Psoas muscle (tissue), 7 donors: ENCODE measurements at regions not wholly inside any gene's neighbourhood (a gene's known extent, or its start where the extent isn't known, plus 50 kb on each side); places are given as distances from the start of the nearest gene placed in this dataset.
"Not testable (repeated sequence)": the region's sequence is repeated elsewhere in the genome, so short reads cannot be mapped to it uniquely, and the experiment has no call there.

Source experiments
- ATAC-seq, 4 donors: fragments of 200-7000 bp; cut with Tn5 transposase; one replicate each; pipeline ENCODE4 v1.9.1; 2020; ENCODE audit warnings: moderate library complexity in 3 of 4, mild to moderate bottlenecking in 2 of 4
- DNase-seq, 2 donors: peaks; one replicate each; pipeline ENCODE4 v3.0.0-alpha.2; 2020
- H3K27ac ChIP-seq: fragments of 200-600 bp; one replicate; pipeline ENCODE4 v1.8.0; 2022
- H3K27me3 ChIP-seq, 3 donors: fragments of 200-600 bp in 1 of 3; one replicate each; pipeline versions ENCODE4 v1.6.1 to v1.8.0; 2013 to 2022; ENCODE audit warnings: low read length in 2 of 3, mild to moderate bottlenecking in 2 of 3, moderate library complexity in 1 of 3; ENCODE audit not compliant: insufficient read depth in 3 of 3
- H3K36me3 ChIP-seq, 2 donors: fragments of 200-600 bp in 1 of 2; one replicate each; pipeline versions ENCODE4 v1.6.1 to v1.8.0; 2013 to 2022; ENCODE audit warnings: low read depth in 1 of 2, mild to moderate bottlenecking in 1 of 2, moderate library complexity in 1 of 2; ENCODE audit not compliant: insufficient read depth in 1 of 2
- H3K4me1 ChIP-seq: fragments of 200-600 bp; one replicate; pipeline ENCODE4 v1.8.0; 2022
- H3K4me3 ChIP-seq: fragments of 200-600 bp; one replicate; pipeline ENCODE4 v1.8.0; 2022; ENCODE audit warnings: mild to moderate bottlenecking
- H3K9me3 ChIP-seq: fragments of 200-600 bp; one replicate; pipeline ENCODE4 v1.8.0; 2022
- WGBS, 3 donors: extraction: QIAGEN DNeasy Blood & Tissue Kit; methylation state at CpG; one replicate each; pipeline versions ENCODE4 v1.1.6 to v1.1.7; 2013; 5-methylcytosine and 5-hydroxymethylcytosine counted together
- intact Hi-C, 2 donors: fragments of 100-400 bp; cut with DNase I; formaldehyde crosslinking; loops; one replicate each; pipeline versions ENCODE4 v1.11.0 to v1.14.2; 2022
- TF ChIP-seq, protein P1 (sequence below): fragments of 200-600 bp; IDR thresholded peaks from one replicate; pipeline ENCODE4 v1.8.0; 2022; ENCODE audit warnings: antibody characterized with exemption
- donor health status: healthy with polysubstance abuse.
- donor health status: DM: no; HTN: no; CAD: no; lungs with moderate emphysema.
- donor health status: Bipolar disorder and iron deficiency.
- donor health status: healthy.
- donor health status: DM: yes; HTN: yes; CAD: no.
- donor health status: DM: no; HTN: no; CAD: no.
- donor health status: DM: yes; HTN: yes; CAD: no.

DNA sequence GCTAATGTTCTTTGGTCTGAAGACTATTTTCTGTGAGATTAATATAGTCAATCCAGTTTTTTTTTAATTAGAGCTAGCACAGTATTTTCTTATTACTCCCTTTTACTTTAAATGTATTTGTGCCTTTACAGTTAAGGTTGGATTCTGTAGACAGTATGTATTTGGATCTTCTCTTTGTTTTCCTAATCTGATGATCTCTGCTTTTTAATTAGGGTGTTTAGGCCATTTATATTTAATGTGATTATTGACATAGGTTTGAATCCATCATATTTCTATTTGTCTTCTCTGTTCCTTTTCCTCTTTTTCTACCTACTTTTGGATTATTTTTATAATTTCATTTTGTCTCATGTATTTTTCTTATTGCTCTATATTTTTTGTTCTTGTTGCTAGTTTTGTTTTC, 437.7 kb downstream of the CPS1 start:
- H3K4me3 ChIP-seq: no peak overlapping the region
- no peak overlapping the region for H3K27ac ChIP-seq
- no peaks in the 10 kb centered on the region for H3K4me1 ChIP-seq
- ATAC-seq: no peak
- DNase-seq: no peak
- H3K36me3 ChIP-seq: no peaks in the 10 kb centered on the region
- intact Hi-C loops: no loop called here
- H3K27me3 ChIP-seq: no peaks in the 10 kb centered on the region
- TF ChIP-seq, protein P1, sequence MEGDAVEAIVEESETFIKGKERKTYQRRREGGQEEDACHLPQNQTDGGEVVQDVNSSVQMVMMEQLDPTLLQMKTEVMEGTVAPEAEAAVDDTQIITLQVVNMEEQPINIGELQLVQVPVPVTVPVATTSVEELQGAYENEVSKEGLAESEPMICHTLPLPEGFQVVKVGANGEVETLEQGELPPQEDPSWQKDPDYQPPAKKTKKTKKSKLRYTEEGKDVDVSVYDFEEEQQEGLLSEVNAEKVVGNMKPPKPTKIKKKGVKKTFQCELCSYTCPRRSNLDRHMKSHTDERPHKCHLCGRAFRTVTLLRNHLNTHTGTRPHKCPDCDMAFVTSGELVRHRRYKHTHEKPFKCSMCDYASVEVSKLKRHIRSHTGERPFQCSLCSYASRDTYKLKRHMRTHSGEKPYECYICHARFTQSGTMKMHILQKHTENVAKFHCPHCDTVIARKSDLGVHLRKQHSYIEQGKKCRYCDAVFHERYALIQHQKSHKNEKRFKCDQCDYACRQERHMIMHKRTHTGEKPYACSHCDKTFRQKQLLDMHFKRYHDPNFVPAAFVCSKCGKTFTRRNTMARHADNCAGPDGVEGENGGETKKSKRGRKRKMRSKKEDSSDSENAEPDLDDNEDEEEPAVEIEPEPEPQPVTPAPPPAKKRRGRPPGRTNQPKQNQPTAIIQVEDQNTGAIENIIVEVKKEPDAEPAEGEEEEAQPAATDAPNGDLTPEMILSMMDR: no peak
- no peaks in the 10 kb centered on the region for H3K9me3 ChIP-seq

DNA sequence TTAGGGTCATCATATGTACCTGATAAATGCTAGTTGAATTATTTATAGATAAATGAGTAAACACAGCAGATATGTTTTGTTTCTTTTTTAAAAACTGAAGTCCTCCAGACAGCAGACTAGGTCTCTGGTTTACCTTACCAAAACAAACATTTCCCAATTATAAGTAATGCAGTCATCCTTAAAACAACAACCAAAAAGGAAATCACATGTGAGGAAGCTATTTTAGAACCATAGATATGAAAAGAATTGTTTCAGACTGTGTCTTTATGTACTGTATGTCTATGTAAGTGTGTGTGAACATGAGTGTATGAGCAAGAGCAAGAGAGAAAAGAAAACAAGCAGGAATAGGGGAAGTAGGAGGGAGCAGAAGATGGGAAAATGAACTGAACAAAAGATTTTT, 441.0 kb downstream of the CPS1 start:
- no peaks in the 10 kb centered on the region for H3K9me3 ChIP-seq
- H3K27me3 ChIP-seq: no peaks in the 10 kb centered on the region
- DNase-seq (no peak), ATAC-seq (no peak)
- no peak overlapping the region for H3K27ac ChIP-seq
- no peak overlapping the region for H3K4me3 ChIP-seq
- no peaks in the 10 kb centered on the region for H3K36me3 ChIP-seq
- no peaks in the 10 kb centered on the region for H3K4me1 ChIP-seq
- TF ChIP-seq, protein P1: no peak
- intact Hi-C loops: no loop called here

DNA sequence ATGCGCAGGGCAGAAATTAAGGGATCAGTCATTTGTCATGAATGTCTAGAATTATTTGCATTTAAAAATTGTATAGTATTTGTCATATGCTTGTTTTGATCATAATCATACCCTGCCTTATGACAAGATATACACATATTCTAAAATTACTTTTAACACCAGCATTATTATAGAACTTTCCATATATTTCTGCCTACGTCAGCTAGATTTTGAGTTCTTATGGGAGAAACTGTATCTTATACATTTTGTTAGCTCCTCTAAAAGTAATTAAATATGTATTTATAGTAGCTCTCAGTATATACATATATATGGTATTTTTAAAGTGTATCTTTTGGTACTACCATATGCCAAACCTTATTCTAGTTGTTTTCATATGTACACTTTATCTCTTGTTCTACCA, 441.9 kb downstream of the CPS1 start:
- WGBS, 3 donors: 95% methylated on average over 2 of the region's 2 CpGs
- DNase-seq: no peak
- H3K4me1 ChIP-seq: no peaks in the 10 kb centered on the region
- no peaks in the 10 kb centered on the region for H3K9me3 ChIP-seq
- TF ChIP-seq, protein P1: no peak
- H3K36me3 ChIP-seq: no peaks in the 10 kb centered on the region
- H3K27me3 ChIP-seq: no peaks in the 10 kb centered on the region
- H3K27ac ChIP-seq: no peak overlapping the region
- no peak overlapping the region for H3K4me3 ChIP-seq
- ATAC-seq: no peak
- intact Hi-C loops: no loop called here

DNA sequence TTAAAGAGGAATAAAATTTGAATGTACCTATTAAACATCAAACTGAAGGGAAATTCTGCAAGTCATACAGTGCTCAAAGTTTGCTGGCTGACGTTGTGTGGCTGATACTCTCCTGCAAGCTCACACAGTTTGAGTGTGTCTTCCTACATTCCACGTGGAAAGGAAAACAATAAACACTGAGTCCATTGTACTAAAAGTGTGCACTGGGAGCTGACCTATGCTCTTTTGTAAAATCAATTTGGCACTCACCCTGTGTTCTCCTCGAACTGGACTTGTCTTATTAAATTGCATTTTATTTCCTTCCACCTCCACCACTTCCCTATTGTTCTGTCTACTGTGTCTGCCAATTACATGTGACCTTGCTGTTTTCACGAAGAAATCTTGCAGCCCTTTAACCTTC, 458.0 kb downstream of the CPS1 start:
- Histone ChIP-seq H3K4me3 (no peak overlapping the region), H3K36me3 (no peaks in the 10 kb centered on the region), H3K27ac (no peak overlapping the region), H3K27me3 (no peaks in the 10 kb centered on the region), H3K9me3 (no peaks in the 10 kb centered on the region), H3K4me1 (no peaks in the 10 kb centered on the region)
- DNase-seq (no peak), ATAC-seq (no peak)
- TF ChIP-seq, protein P1: no peak
- intact Hi-C loops: no loop called here
- WGBS, 3 donors: 10 to 16% (median 12%) methylated on average over 4 of the region's 4 CpGs

DNA sequence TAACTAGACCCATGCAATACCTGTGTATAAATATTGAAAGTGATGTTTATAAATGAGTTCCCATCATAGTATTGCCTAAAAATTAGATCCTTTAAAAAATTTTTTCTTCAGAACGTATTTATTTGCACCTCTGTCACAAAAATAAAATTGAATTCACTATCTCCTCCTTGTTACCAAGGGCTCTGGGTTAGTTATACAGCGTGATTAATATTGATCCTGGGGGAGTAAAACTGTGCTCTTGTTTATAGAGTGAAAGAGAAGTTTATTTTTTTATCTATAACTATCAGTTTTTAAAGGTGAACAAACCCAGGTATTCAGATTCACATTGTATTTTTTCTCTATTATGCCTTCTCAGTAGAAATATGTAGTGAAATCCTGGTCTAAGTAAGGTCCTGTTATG, 458.5 kb downstream of the CPS1 start:
- 71 to 83% (median 72%) methylated on average over 2 of the region's 2 CpGs for WGBS, 3 donors
- intact Hi-C loops: no loop called here

DNA sequence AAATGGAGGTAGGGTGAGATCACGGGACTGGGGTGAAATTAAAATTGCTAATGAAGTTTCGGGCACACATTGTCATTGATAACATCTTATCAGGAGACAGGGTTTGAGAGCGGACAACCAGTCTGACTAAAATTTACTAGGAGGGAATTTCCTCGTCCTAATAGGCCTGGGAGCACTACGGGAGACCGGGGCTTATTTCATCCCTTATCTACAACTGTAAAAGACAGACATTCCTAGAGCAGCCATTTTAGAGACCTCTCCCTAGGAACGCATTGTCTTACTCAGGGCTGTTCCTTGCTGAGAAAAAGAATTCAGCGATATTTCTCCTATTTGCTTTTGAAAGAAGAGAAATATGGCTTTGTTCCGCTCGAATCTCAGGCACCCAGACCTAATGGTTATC, 468.7 kb downstream of the CPS1 start:
- H3K4me3 ChIP-seq, H3K4me1 ChIP-seq, H3K27ac ChIP-seq, DNase-seq, ATAC-seq, H3K27me3 ChIP-seq, H3K9me3 ChIP-seq, intact Hi-C loops, H3K36me3 ChIP-seq: not testable (repeated sequence)
- 93% methylated on average over 10 of the region's 10 CpGs for WGBS, 3 donors

More for the DNA sequence above, 458.5 kb downstream of the CPS1 start:
- no peak overlapping the region for H3K27ac ChIP-seq
- no peaks in the 10 kb centered on the region for H3K4me1 ChIP-seq
- H3K9me3 ChIP-seq: no peaks in the 10 kb centered on the region
- ATAC-seq (no peak), DNase-seq (no peak)
- H3K36me3 ChIP-seq: no peaks in the 10 kb centered on the region
- no peak overlapping the region for H3K4me3 ChIP-seq
- no peaks in the 10 kb centered on the region for H3K27me3 ChIP-seq
- TF ChIP-seq, protein P1: no peak
